CD4-positive, CD25-positive, alpha-beta regulatory T cell (primary cell): ENCODE measurements at regions not wholly inside any gene's neighbourhood (a gene's known extent, or its start where the extent isn't known, plus 50 kb on each side); places are given as distances from the start of the nearest gene placed in this dataset.
A peak's percentile ranks its signal among the peaks of the same experiment; 100 is the strongest.

Source experiments
- ATAC-seq, 2 donors: fragments of 150-1000 bp; cut with Tn5 transposase; one replicate each; pipeline ENCODE4 v1.10.0; 2021; ENCODE audit warnings: low read depth in 2 of 2, moderate number of reproducible peaks in 2 of 2, moderate library complexity in 1 of 2
- DNase-seq, 3 donors: peaks; one replicate each; pipeline versions ENCODE4 v3.0.0 to v3.0.0-alpha.2; 2012 to 2022; ENCODE audit warnings: mixed read lengths in 1 of 3
- H3K27ac ChIP-seq: one replicate; pipeline ENCODE4 v1.7.0; 2013; ENCODE audit warnings: mild to moderate bottlenecking, low read length; ENCODE audit not compliant: insufficient read depth, poor library complexity, severe bottlenecking
- H3K27me3 ChIP-seq: one replicate; pipeline ENCODE4 v1.7.0; 2013; ENCODE audit warnings: low read length; ENCODE audit not compliant: control insufficient read depth, insufficient read depth
- H3K36me3 ChIP-seq: one replicate; pipeline ENCODE4 v1.7.0; 2013; ENCODE audit warnings: mild to moderate bottlenecking, low read length, moderate library complexity; ENCODE audit not compliant: control insufficient read depth, insufficient read depth
- H3K4me1 ChIP-seq: 2 replicates; pipeline ENCODE4 v1.7.0; 2013; ENCODE audit warnings: mild to moderate bottlenecking, low read length; ENCODE audit not compliant: insufficient read depth, control insufficient read depth, poor library complexity, severe bottlenecking
- H3K4me3 ChIP-seq: one replicate; pipeline ENCODE4 v1.7.0; 2013; ENCODE audit warnings: low read depth, mild to moderate bottlenecking, low read length, moderate library complexity
- H3K9me3 ChIP-seq, 2 experiments: 1 replicate in 1 of 2; 2 replicates in 1 of 2; pipeline ENCODE4 v1.7.0; 2013; ENCODE audit warnings: low read length in 2 of 2, mild to moderate bottlenecking in 1 of 2, moderate library complexity in 1 of 2; ENCODE audit not compliant: control insufficient read depth in 2 of 2
- H3K27ac Mint-ChIP-seq, 3 donors: one replicate each; pipeline ENCODE4 v1.8.0; 2020 to 2022; ENCODE audit warnings: mild to moderate bottlenecking in 3 of 3, mixed read lengths in 3 of 3, moderate library complexity in 2 of 3
- H3K27me3 Mint-ChIP-seq: one replicate; pipeline ENCODE4 v1.8.0; 2022; ENCODE audit warnings: mild to moderate bottlenecking, mixed read lengths
- H3K36me3 Mint-ChIP-seq: one replicate; pipeline ENCODE4 v1.8.0; 2020; ENCODE audit warnings: mixed read lengths
- H3K4me1 Mint-ChIP-seq, 4 donors: one replicate each; pipeline ENCODE4 v1.8.0; 2020 to 2022; ENCODE audit warnings: mixed read lengths in 4 of 4, mild to moderate bottlenecking in 1 of 4
- H3K4me3 Mint-ChIP-seq, 4 donors: one replicate each; pipeline ENCODE4 v1.8.0; 2020 to 2022; ENCODE audit warnings: mild to moderate bottlenecking in 4 of 4, mixed read lengths in 4 of 4, moderate library complexity in 3 of 4
- H3K9me3 Mint-ChIP-seq, 7 donors: one replicate each; pipeline ENCODE4 v1.8.0; 2020 to 2022; ENCODE audit warnings: mixed read lengths in 7 of 7, mild to moderate bottlenecking in 3 of 7, moderate library complexity in 2 of 7

- H3K27me3 Mint-ChIP-seq = no peaks in the 10 kb centered on the region
- H3K27ac Mint-ChIP-seq = no peak overlapping the region
- Histone ChIP-seq H3K27ac (no peak overlapping the region), H3K36me3 (no peaks in the 10 kb centered on the region), H3K4me3 (no peak overlapping the region), H3K4me1 (no peaks in the 10 kb centered on the region), H3K9me3 (no peaks in the 10 kb centered on the region), H3K27me3 (no peaks in the 10 kb centered on the region)
- no peaks in the 10 kb centered on the region for H3K36me3 Mint-ChIP-seq
- peaks cover 0 to 8% (median 4%) of the 10 kb centered on the region in 4 donors for H3K4me1 Mint-ChIP-seq
- H3K9me3 Mint-ChIP-seq = no peaks in the 10 kb centered on the region
- no peak for DNase-seq
- ATAC-seq = no peak
- H3K4me3 Mint-ChIP-seq = no peak overlapping the region
Measured at GRCh38 chr3:31157893-31158620, 263.6 kb upstream of the GADL1 start.

- DNase-seq = no peak
- no peaks in the 10 kb centered on the region for H3K4me1 ChIP-seq
- H3K9me3 Mint-ChIP-seq = no peaks in the 10 kb centered on the region
- no peaks in the 10 kb centered on the region for H3K36me3 Mint-ChIP-seq
- ATAC-seq = no peak
- no peak overlapping the region for H3K27ac Mint-ChIP-seq
- no peak overlapping the region for H3K4me3 ChIP-seq
- no peaks in the 10 kb centered on the region for H3K27me3 Mint-ChIP-seq
- no peaks in the 10 kb centered on the region for H3K27me3 ChIP-seq
- H3K36me3 ChIP-seq = no peaks in the 10 kb centered on the region
- H3K9me3 ChIP-seq = no peaks in the 10 kb centered on the region
- no peak overlapping the region for H3K27ac ChIP-seq
- no peak overlapping the region for H3K4me3 Mint-ChIP-seq
- H3K4me1 Mint-ChIP-seq = peaks cover 0 to 8% (median 4%) of the 10 kb centered on the region in 4 donors
Measured at GRCh38 chr3:31159331-31160039, 265.0 kb upstream of the GADL1 start.

GRCh38 chr3:31161889-31162288 lies 267.4 kb upstream of the GADL1 start:
- no peaks in the 10 kb centered on the region for H3K36me3 ChIP-seq
- no peaks in the 10 kb centered on the region for H3K4me1 ChIP-seq
- Mint-ChIP-seq H3K27me3 (no peaks in the 10 kb centered on the region), H3K9me3 (no peaks in the 10 kb centered on the region), H3K4me3 (no peak overlapping the region), H3K36me3 (no peaks in the 10 kb centered on the region), H3K27ac (no peak overlapping the region), H3K4me1 (peaks cover 0 to 8% (median 3%) of the 10 kb centered on the region in 4 donors)
- DNase-seq = no peak
- no peaks in the 10 kb centered on the region for H3K9me3 ChIP-seq
- no peaks in the 10 kb centered on the region for H3K27me3 ChIP-seq
- no peak overlapping the region for H3K27ac ChIP-seq
- ATAC-seq = no peak
- H3K4me3 ChIP-seq = no peak overlapping the region

GRCh38 chr3:31164381-31164780 lies 269.9 kb upstream of the GADL1 start:
- no peaks in the 10 kb centered on the region for H3K4me1 ChIP-seq
- H3K36me3 ChIP-seq = no peaks in the 10 kb centered on the region
- no peak overlapping the region for H3K4me3 Mint-ChIP-seq
- no peaks in the 10 kb centered on the region for H3K9me3 ChIP-seq
- DNase-seq = no peak
- H3K27me3 ChIP-seq = no peaks in the 10 kb centered on the region
- H3K4me3 ChIP-seq = no peak overlapping the region
- peaks cover 0 to 3% (median 0%) of the 10 kb centered on the region in 4 donors for H3K4me1 Mint-ChIP-seq
- ATAC-seq = no peak
- no peaks in the 10 kb centered on the region for H3K9me3 Mint-ChIP-seq
- no peak overlapping the region for H3K27ac Mint-ChIP-seq
- no peaks in the 10 kb centered on the region for H3K27me3 Mint-ChIP-seq
- H3K27ac ChIP-seq = no peak overlapping the region
- H3K36me3 Mint-ChIP-seq = no peaks in the 10 kb centered on the region

- H3K4me1 ChIP-seq = no peaks in the 10 kb centered on the region
- no peak for DNase-seq
- H3K27me3 ChIP-seq = no peaks in the 10 kb centered on the region
- H3K4me3 Mint-ChIP-seq = no peak overlapping the region
- H3K4me3 ChIP-seq = no peak overlapping the region
- no peaks in the 10 kb centered on the region for H3K9me3 Mint-ChIP-seq
- no peak overlapping the region for H3K27ac ChIP-seq
- ATAC-seq = no peak
- no peaks in the 10 kb centered on the region for H3K9me3 ChIP-seq
- H3K27me3 Mint-ChIP-seq = no peaks in the 10 kb centered on the region
- no peak overlapping the region for H3K27ac Mint-ChIP-seq
- no peaks in the 10 kb centered on the region for H3K36me3 ChIP-seq
- no peaks in the 10 kb centered on the region for H3K36me3 Mint-ChIP-seq
- peaks cover 0 to 3% (median 0%) of the 10 kb centered on the region in 4 donors for H3K4me1 Mint-ChIP-seq
Measured at GRCh38 chr3:31165399-31165860, 271.0 kb upstream of the GADL1 start.

GRCh38 chr3:31166249-31166885 lies 271.9 kb upstream of the GADL1 start:
- no peaks in the 10 kb centered on the region for H3K36me3 Mint-ChIP-seq
- Histone ChIP-seq H3K9me3 (no peaks in the 10 kb centered on the region), H3K36me3 (no peaks in the 10 kb centered on the region), H3K4me1 (no peaks in the 10 kb centered on the region), H3K4me3 (no peak overlapping the region), H3K27me3 (no peaks in the 10 kb centered on the region), H3K27ac (no peak overlapping the region)
- no peaks in the 10 kb centered on the region for H3K9me3 Mint-ChIP-seq
- H3K27ac Mint-ChIP-seq = no peak overlapping the region
- H3K4me3 Mint-ChIP-seq = no peak overlapping the region
- ATAC-seq (no peak), DNase-seq (peak in 1 of 3 donors; percentile 7)
- H3K27me3 Mint-ChIP-seq = no peaks in the 10 kb centered on the region
- peaks cover 0 to 8% (median 0%) of the 10 kb centered on the region in 4 donors for H3K4me1 Mint-ChIP-seq

- H3K27me3 Mint-ChIP-seq = no peaks in the 10 kb centered on the region
- Histone ChIP-seq H3K9me3 (no peaks in the 10 kb centered on the region), H3K4me1 (no peaks in the 10 kb centered on the region), H3K27me3 (no peaks in the 10 kb centered on the region), H3K4me3 (no peak overlapping the region), H3K27ac (no peak overlapping the region), H3K36me3 (no peaks in the 10 kb centered on the region)
- peaks cover 0 to 2% (median 0%) of the 10 kb centered on the region in 7 donors for H3K9me3 Mint-ChIP-seq
- H3K4me3 Mint-ChIP-seq = no peak overlapping the region
- ATAC-seq (no peak), DNase-seq (no peak)
- peaks cover 0 to 13% (median 0%) of the 10 kb centered on the region in 4 donors for H3K4me1 Mint-ChIP-seq
- H3K36me3 Mint-ChIP-seq = no peaks in the 10 kb centered on the region
- H3K27ac Mint-ChIP-seq = no peak overlapping the region
Measured at GRCh38 chr3:31167666-31168065, 273.2 kb upstream of the GADL1 start.
